Activated CD4-positive, alpha-beta T cell treated with anti-CD3 and anti-CD28 coated beads, Interleukin-2, amount 50 U/mL, for 1 hour (primary cell): ENCODE measurements at regions not wholly inside any gene's neighbourhood (a gene's known extent, or its start where the extent isn't known, plus 50 kb on each side); places are given as distances from the start of the nearest gene placed in this dataset.
"Not testable (repeated sequence)": the region's sequence is repeated elsewhere in the genome, so short reads cannot be mapped to it uniquely, and the experiment has no call there.

Source experiments
- DNase-seq: peaks from one replicate; pipeline ENCODE4 v3.0.0-alpha.2; 2020

GRCh38 chrX:63458981-63459380 lies 107.8 kb upstream of the SPIN4 start:
- DNase-seq: no peak

GRCh38 chrX:63453571-63453970 lies 102.4 kb upstream of the SPIN4 start:
- DNase-seq: no peak

GRCh38 chrX:63441717-63442116 lies 90.6 kb upstream of the SPIN4 start:
- no peak for DNase-seq

GRCh38 chrX:63439580-63439979 lies 88.4 kb upstream of the SPIN4 start:
- DNase-seq: no peak

- DNase-seq: no peak
Measured at GRCh38 chrX:63436865-63437264, 85.7 kb upstream of the SPIN4 start.

- no peak for DNase-seq
Measured at GRCh38 chrX:63434665-63435064, 83.5 kb upstream of the SPIN4 start.

GRCh38 chrX:63434206-63434605 lies 83.1 kb upstream of the SPIN4 start:
- DNase-seq: no peak

- no peak for DNase-seq
Measured at GRCh38 chrX:63430026-63430425, 78.9 kb upstream of the SPIN4 start.

GRCh38 chrX:63428348-63428747 lies 77.2 kb upstream of the SPIN4 start:
- no peak for DNase-seq

- no peak for DNase-seq
Measured at GRCh38 chrX:63426519-63426918, 75.4 kb upstream of the SPIN4 start.

- DNase-seq: no peak
Measured at GRCh38 chrX:63424063-63424462, 72.9 kb upstream of the SPIN4 start.

GRCh38 chrX:63421411-63421810 lies 70.3 kb upstream of the SPIN4 start:
- DNase-seq: no peak

- DNase-seq: no peak
Measured at GRCh38 chrX:63418211-63418610, 67.1 kb upstream of the SPIN4 start.

GRCh38 chrX:63417649-63418048 lies 66.5 kb upstream of the SPIN4 start:
- DNase-seq: no peak

GRCh38 chrX:63409934-63410333 lies 58.8 kb upstream of the SPIN4 start:
- DNase-seq: not testable (repeated sequence)

- DNase-seq: no peak
Measured at GRCh38 chrX:63408050-63408449, 56.9 kb upstream of the SPIN4 start.

GRCh38 chrX:63404332-63404731 lies 53.2 kb upstream of the SPIN4 start:
- DNase-seq: no peak

GRCh38 chrX:63402106-63402505 lies 51.0 kb upstream of the SPIN4 start:
- DNase-seq: no peak
